Smooth muscle cell (in vitro differentiated cells): ENCODE measurements at regions not wholly inside any gene's neighbourhood (a gene's known extent, or its start where the extent isn't known, plus 50 kb on each side); places are given as distances from the start of the nearest gene placed in this dataset.

Source experiments
- DNase-seq: peaks from one replicate; lab custom pipeline; 2025; ENCODE audit not compliant: unreplicated experiment; lab: John Stamatoyannopoulos, UW
- H2AFZ ChIP-seq: fragments of 200-600 bp; sonication (generic); 2 replicates; pipeline ENCODE4 v1.6.0; 2016; ENCODE audit warnings: antibody characterized with exemption, low read depth, mild to moderate bottlenecking
- H3F3A ChIP-seq: fragments of 200-600 bp; sonication (generic); 2 replicates; pipeline ENCODE4 v1.6.0; 2017; ENCODE audit warnings: antibody characterized with exemption, low read depth
- H3K27ac ChIP-seq: fragments of 200-600 bp; sonication (generic); 2 replicates; pipeline ENCODE4 v1.5.1; 2016; ENCODE audit warnings: low read depth, mild to moderate bottlenecking
- H3K27me3 ChIP-seq: fragments of 200-600 bp; sonication (generic); 2 replicates; pipeline ENCODE4 v1.6.1; 2016; ENCODE audit warnings: low read depth, mild to moderate bottlenecking
- H3K36me3 ChIP-seq: fragments of 200-600 bp; sonication (generic); 2 replicates; pipeline ENCODE4 v1.5.1; 2016; ENCODE audit warnings: low read depth
- H3K4me1 ChIP-seq: fragments of 200-600 bp; sonication (generic); 2 replicates; pipeline ENCODE4 v1.5.1; 2016; ENCODE audit warnings: low read depth
- H3K4me2 ChIP-seq: fragments of 200-600 bp; sonication (generic); 2 replicates; pipeline ENCODE4 v1.6.0; 2016; ENCODE audit warnings: mild to moderate bottlenecking
- H3K4me3 ChIP-seq: fragments of 200-600 bp; sonication (generic); 2 replicates; pipeline ENCODE4 v1.5.1; 2016; ENCODE audit warnings: mild to moderate bottlenecking
- H3K79me2 ChIP-seq: fragments of 200-600 bp; sonication (generic); 2 replicates; pipeline ENCODE4 v1.6.0; 2016; ENCODE audit warnings: low read depth, mild to moderate bottlenecking
- H3K9ac ChIP-seq: fragments of 200-600 bp; sonication (generic); 2 replicates; pipeline ENCODE4 v1.6.0; 2016; ENCODE audit warnings: low read depth
- H3K9me3 ChIP-seq: fragments of 200-600 bp; sonication (generic); replicated peaks from 2 replicates; pipeline ENCODE4 v1.5.1; 2016; ENCODE audit warnings: low read depth
- H4K20me1 ChIP-seq: fragments of 200-600 bp; sonication (generic); 2 replicates; pipeline ENCODE4 v1.6.0; 2016; ENCODE audit warnings: low read depth
- WGBS: methylation state at CpG from one replicate; pipeline ENCODE4 v1.1.7; 2016; ENCODE audit warnings: low lambda C conversion rate; 5-methylcytosine and 5-hydroxymethylcytosine counted together
- TF ChIP-seq, protein P1 (sequence below): fragments of 200-600 bp; sonication (generic); IDR thresholded peaks from 2 replicates; pipeline ENCODE4 v1.5.1; 2017; ENCODE audit warnings: borderline replicate concordance, mild to moderate bottlenecking, antibody characterized with exemption; ENCODE audit not compliant: insufficient read depth, poor library complexity, severe bottlenecking

DNA sequence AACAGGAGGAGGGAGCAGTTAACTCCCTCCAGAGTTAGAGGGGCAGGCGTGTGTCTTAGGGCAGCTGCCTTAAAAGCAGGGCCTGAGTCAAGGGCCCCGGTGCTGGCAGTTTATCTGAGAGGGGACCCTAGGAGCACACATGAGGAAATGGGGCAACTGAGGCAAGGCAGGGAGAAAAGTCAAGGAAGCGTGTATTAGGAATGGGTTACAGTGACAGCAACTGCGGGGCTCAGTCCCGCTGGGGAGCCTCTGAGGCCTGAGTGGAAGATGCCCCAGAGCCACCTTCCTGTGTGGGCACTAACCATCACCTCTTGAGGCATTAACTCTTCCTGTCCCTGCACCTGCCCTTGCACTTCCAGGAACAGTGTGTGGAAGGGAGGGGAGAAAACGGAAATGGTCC, 276.3 kb downstream of the MATN1 start:
- Histone ChIP-seq H3K4me1 (no peaks in the 10 kb centered on the region), H3K36me3 (no peaks in the 10 kb centered on the region), H3K27ac (no peak overlapping the region), H3K4me2 (no peak overlapping the region), H4K20me1 (no peaks in the 10 kb centered on the region), H3K27me3 (no peaks in the 10 kb centered on the region), H3K4me3 (no peak overlapping the region), H3K79me2 (no peaks in the 10 kb centered on the region), H2AFZ (no peak overlapping the region), H3F3A (no peaks in the 10 kb centered on the region), H3K9ac (no peak overlapping the region), H3K9me3 (no peaks in the 10 kb centered on the region)
- 79% methylated on average over 6 of the region's 6 CpGs for WGBS
- DNase-seq, result no peak
- TF ChIP-seq, protein P1, sequence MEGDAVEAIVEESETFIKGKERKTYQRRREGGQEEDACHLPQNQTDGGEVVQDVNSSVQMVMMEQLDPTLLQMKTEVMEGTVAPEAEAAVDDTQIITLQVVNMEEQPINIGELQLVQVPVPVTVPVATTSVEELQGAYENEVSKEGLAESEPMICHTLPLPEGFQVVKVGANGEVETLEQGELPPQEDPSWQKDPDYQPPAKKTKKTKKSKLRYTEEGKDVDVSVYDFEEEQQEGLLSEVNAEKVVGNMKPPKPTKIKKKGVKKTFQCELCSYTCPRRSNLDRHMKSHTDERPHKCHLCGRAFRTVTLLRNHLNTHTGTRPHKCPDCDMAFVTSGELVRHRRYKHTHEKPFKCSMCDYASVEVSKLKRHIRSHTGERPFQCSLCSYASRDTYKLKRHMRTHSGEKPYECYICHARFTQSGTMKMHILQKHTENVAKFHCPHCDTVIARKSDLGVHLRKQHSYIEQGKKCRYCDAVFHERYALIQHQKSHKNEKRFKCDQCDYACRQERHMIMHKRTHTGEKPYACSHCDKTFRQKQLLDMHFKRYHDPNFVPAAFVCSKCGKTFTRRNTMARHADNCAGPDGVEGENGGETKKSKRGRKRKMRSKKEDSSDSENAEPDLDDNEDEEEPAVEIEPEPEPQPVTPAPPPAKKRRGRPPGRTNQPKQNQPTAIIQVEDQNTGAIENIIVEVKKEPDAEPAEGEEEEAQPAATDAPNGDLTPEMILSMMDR, result no peak

DNA sequence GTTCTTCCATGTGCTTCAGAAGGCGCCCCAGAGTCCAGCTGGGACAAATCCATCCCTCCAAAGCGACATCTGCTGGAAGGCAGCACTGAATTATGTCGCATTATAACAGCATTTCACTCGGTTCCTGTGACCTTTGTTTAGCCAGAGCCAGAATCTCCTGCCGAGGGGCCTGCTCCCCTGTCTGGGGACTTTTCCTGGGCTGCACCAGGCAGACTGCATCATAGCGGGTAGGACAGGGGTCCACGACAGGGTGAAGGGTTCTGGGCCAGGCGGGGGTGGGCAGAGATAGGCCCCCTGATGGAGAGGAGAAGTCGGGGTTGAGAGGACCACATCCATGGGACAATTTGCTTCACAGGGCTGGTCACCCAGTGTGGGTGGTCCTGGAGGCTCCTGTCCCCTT, 276.9 kb downstream of the MATN1 start:
- Histone ChIP-seq H3K9me3 (no peaks in the 10 kb centered on the region), H2AFZ (no peak overlapping the region), H3K4me3 (no peak overlapping the region), H3K27ac (no peak overlapping the region), H3K4me1 (no peaks in the 10 kb centered on the region), H3K4me2 (no peak overlapping the region), H3K36me3 (no peaks in the 10 kb centered on the region), H3F3A (no peaks in the 10 kb centered on the region), H3K79me2 (no peaks in the 10 kb centered on the region), H3K9ac (no peak overlapping the region), H3K27me3 (no peaks in the 10 kb centered on the region), H4K20me1 (no peaks in the 10 kb centered on the region)
- TF ChIP-seq, protein P1, result no peak
- 76% methylated on average over 9 of the region's 9 CpGs for WGBS
- DNase-seq, result no peak

DNA sequence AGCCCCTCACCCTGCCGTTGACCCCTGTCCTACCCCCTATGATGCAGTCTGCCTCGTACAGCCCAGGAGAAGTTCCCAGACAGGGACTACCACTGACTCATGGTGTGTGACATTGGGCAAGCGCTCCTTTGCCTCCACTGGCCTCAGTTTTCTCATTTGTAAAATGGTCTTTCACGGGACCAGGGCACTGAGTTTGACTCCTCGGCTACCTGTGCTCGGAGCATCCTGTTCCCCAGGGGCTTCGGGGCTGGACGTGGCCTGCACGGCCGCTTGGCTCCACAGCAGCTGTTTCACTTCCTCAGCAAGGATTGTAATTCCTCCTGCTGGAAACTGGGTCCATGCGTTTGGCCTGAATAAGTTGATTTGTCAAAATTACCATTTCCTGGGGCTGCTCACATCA, 277.3 kb downstream of the MATN1 start:
- Histone ChIP-seq H3K4me1 (no peaks in the 10 kb centered on the region), H3K79me2 (no peaks in the 10 kb centered on the region), H3F3A (no peaks in the 10 kb centered on the region), H3K9me3 (no peaks in the 10 kb centered on the region), H3K4me2 (no peak overlapping the region), H2AFZ (no peak overlapping the region), H4K20me1 (no peaks in the 10 kb centered on the region), H3K36me3 (no peaks in the 10 kb centered on the region), H3K27me3 (no peaks in the 10 kb centered on the region), H3K4me3 (no peak overlapping the region), H3K9ac (no peak overlapping the region), H3K27ac (no peak overlapping the region)
- WGBS, result 90% methylated on average over 11 of the region's 11 CpGs
- TF ChIP-seq, protein P1, result no peak
- no peak for DNase-seq

DNA sequence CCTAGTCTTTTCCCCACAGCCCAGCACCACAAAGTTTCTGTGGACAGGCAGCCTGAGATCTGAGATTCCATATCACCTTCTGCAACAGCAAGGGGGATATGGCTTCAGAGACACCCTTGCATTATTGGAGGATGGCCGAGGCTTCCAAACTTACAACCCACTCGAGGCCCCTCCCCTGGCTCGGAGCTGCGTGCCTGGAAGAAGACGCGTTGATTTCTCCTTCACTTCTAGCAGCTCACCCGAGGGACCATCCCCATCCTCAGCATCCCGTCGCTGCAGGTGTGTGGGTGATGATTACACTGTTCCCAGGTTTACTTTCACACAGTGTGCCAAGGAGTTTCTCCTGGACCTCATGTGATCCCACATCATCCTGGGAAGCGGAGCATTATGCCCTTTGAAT, 277.9 kb downstream of the MATN1 start:
- Histone ChIP-seq H3K4me2 (no peak overlapping the region), H3K9ac (no peak overlapping the region), H3F3A (no peaks in the 10 kb centered on the region), H3K27ac (no peak overlapping the region), H4K20me1 (no peaks in the 10 kb centered on the region), H3K79me2 (no peaks in the 10 kb centered on the region), H3K9me3 (no peaks in the 10 kb centered on the region), H3K27me3 (no peaks in the 10 kb centered on the region), H3K4me1 (no peaks in the 10 kb centered on the region), H3K36me3 (no peaks in the 10 kb centered on the region), H3K4me3 (no peak overlapping the region), H2AFZ (no peak overlapping the region)
- TF ChIP-seq, protein P1, result no peak
- WGBS, result 89% methylated on average over 10 of the region's 10 CpGs
- DNase-seq, result no peak
